ENCODE measurements at regions not wholly inside any gene's neighbourhood (a gene's known extent, or its start where the extent isn't known, plus 50 kb on each side); places are given as distances from the start of the nearest gene placed in this dataset.
"Not testable (repeated sequence)": the region's sequence is repeated elsewhere in the genome, so short reads cannot be mapped to it uniquely, and the experiment has no call there.

GRCh38 chr17:77631307-77631706, 327.2 kb upstream of the TNRC6C start:
- no peak overlapping the region for H3K4me3 ChIP-seq (ENCODE audit: low read depth, low read length)

DNA sequence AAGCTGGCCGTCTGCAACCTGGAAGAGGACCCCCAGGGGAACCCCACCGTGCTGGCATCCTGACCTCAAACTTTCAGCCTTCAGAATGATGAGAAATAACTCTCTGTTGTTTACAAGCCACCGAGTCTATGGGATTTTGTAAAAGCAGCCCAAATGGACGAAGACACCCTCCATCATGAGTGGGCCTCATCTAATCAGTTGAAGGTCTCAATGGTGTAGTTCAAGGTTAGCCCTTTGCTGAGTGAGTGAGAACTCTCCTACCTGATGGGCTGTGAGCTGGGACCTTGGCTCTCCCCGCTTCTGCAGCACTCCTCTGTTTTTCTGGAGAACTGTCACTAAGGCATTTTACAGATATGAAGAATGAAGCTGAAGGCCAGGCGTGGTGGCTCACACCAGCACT, 325.9 kb upstream of the TNRC6C start:
- H3K4me3 ChIP-seq (ENCODE audit: low read depth, low read length) = no peak overlapping the region

DNA sequence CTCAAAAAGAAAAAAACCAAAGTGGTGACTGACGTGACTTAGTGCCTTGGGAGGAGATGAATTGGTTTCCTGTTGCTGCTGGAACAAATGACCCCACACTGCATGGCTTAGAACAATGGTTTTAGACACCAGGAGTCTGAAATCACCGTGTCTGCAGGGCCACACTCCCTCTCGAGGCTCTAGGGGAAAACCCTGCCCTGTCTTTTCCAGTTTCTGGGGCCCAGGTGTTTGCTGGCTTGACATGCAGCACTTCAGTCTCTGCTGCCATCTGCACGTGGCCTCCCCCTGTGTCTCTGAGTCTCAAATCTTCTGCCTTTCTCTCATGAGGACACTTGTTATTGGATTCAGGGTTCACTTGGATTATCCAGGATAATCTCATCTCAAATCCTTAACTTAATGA, 323.8 kb upstream of the TNRC6C start:
- no peak overlapping the region for H3K4me3 ChIP-seq (ENCODE audit: low read depth, low read length)

DNA sequence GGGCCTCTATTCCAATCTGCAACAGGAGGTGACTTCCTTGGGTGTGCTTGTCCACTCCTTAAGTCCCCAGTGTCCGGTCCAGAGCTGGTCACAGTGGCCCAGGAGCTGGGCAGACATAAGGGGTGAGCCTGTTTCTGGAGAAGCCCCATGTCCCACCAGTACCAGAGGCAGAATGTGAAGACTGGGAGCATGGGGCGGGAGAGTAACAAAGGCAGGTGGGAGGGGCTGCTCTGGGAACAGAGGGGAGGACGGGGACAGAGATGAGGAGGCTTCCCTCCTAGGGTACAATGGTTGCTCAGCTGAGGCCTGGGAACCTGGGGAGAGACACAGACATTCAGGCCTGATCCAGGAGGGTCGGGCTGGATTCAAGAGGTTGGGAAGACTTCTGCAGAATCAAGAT, 323.3 kb upstream of the TNRC6C start:
- H3K4me3 ChIP-seq (ENCODE audit: low read depth, low read length) = no peak overlapping the region

DNA sequence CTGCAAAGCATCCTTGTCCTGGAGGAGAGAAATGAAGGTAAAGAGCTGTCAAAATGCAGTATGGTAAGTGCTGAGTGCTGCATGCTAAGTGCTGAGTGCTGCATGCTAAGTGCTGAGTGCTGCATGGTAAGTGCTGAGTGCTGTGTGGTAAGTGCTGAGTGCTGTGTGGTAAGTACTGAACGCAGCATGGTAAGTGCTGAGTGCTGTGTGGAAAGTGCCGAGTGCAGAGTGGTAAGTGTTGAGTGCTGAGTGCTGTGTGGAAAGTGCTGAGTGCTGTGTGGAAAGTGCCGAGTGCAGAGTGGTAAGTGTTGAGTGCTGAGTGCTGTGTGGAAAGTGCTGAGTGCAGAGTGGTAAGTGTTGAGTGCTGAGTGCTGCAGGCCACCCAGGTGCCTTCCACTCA, 322.7 kb upstream of the TNRC6C start:
- not testable (repeated sequence) for H3K4me3 ChIP-seq (ENCODE audit: low read depth, low read length)

- no peak overlapping the region for H3K4me3 ChIP-seq (ENCODE audit: low read depth, low read length)
Measured at GRCh38 chr17:77636835-77637817, 321.4 kb upstream of the TNRC6C start.

DNA sequence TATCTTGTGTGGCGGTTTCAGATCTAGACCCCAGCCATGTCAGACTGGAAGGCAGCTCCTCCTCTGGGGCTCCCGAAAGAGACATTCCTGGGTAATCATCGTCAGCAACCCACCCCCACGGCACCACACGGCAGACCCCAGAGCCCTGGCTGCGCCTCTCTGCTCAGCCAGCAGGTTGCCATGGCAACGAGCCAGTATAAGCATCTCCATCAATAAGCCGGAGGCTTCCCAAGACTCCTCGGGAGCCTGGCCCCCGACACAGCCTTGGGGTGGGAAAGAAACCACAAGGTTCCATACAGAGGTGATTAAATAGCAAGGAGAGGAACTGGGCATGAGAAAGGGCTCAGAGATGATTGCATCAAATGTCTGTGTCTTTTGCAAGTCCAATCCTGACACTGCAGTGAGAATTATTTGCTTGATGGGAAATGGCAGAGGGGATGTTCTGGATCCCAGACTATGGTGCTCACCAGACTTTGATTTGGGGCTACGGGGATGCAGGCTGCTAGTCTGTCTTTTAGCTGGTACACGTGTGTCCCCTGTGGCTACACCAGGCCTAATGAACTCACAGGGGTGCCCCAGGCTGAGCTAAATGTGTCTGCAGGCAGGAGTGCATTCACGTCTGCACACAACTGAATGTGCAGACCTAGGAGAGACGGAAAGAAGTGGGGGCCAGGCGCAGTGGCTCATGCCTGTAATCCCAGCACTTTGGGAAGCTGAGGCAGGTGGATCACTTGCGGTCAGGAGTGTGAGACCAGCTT, 320.5 kb upstream of the TNRC6C start:
- no peak overlapping the region for H3K4me3 ChIP-seq (ENCODE audit: low read depth, low read length)

GRCh38 chr17:77640252-77640651, 318.3 kb upstream of the TNRC6C start:
- no peak overlapping the region for H3K4me3 ChIP-seq (ENCODE audit: low read depth, low read length)

DNA sequence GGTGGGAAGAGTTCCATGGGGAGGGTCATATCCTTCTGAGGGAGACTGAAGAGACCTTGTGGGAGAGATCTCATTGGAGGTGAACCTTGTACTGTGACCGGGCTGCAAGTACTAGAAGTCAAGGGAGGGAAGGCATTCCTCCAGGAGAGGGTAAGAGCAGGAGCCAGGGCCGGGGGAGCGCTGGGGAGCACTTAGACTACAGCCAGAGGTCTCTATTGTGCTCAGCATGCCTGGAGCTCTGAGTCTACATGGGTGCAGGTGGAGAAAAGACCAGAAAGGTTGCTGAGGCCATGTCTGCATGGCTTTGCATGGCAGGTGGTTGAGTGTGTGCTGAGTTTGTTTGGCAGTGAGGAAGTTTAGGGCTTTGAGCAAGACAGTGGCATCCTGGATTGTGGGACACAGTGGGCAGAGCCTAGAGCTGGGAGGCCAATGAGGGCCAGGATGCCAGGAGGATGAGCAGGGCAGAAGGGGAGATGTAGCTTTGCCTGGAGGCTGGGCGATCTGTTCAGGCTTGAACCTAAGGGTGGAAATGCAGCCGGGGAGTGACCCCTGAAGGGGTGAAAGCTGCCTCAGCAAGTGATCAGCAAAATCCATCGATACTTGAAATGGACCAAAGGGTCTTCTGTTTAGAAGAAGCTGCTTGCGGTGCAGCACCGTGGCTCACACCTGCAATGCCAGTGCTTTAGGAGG, 317.4 kb upstream of the TNRC6C start:
- H3K4me3 ChIP-seq (ENCODE audit: low read depth, low read length) = no peak overlapping the region

GRCh38 chr17:77641718-77642117, 316.8 kb upstream of the TNRC6C start:
- no peak overlapping the region for H3K4me3 ChIP-seq (ENCODE audit: low read depth, low read length)

DNA sequence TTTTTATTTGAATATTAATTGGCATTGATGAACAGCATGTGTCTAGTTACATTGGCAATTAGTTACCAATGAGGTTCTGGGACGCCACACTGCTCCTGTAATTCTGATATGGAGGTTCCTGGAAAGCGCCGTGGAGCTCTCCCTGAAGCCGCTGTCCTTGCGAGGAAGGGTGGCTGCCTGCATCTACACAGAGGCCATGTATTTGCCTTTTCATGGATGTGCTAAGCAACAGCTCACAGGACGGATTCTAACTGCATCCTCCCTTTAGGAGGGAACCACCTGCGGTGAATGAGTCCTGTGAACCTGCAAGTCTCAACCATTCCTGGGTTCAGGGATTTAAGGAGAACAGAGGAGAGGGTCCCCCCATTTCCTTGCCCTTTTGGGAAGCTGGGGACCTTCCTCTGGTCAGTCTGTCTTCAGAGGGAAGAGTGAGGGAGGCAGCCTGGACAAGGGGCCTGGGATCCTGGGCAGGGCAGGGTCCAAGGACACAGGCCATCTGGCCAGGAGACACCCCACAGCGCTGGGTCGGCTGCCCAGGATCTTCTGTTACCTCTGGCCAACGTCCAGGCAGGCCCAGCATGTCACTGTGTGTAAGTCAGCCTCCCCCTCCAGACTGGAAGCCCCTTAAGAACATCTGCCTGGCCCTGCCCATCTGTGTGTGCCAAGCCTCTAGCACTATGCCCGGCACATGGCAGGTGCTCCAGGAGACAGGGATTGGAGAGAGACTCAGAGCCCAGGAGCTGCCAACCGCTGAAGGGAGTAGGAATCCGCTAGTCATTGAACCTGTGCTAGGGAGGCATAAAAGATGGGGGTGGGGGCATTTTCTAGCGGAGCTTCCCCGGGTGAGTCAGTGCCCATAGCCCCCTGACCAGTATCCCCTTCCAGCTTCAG, 314.1 kb upstream of the TNRC6C start:
- no peak overlapping the region for H3K4me3 ChIP-seq (ENCODE audit: low read depth, low read length)

GRCh38 chr17:77645072-77646045, 313.1 kb upstream of the TNRC6C start:
- H3K4me3 ChIP-seq (ENCODE audit: low read depth, low read length) = no peak overlapping the region

DNA sequence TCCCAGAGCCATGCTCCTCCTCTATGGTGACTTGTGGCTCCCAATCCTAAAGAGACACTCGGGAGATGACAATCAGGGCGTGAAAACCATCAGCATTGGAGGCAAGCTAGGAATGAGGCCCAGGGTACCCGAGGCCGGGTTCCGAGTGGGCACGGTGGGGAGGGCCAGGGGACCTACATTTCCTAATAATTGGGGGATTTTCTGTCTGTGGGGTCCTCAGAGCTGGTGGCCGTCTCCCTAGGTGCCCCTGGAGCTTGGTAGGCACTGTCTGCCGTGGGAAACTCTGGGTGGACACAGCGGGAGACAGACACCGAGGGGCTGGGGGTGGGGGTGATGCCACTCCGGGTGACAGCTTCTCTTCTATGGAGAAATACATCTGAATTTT, 312.5 kb upstream of the TNRC6C start:
- H3K4me3 ChIP-seq (ENCODE audit: low read depth, low read length) = no peak overlapping the region

DNA sequence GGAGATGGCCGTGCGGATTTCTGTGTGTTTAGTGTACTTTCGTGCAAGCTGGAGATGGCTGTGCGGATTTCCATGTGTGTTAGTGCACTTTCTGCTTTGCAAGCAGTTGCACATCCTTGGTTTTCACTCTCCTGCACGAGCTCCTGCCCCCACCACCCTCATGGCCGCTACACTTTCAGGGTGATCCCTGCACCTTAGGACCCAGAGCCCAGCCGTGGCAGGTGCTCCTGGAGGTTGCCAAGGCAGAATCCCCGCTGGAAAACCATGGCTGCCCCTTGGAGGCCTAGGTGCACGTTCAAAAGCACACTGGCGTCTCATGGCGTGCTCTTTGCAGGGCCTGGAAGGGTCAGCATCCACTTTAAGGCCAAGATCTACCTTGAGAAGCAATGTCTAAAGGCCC, 311.0 kb upstream of the TNRC6C start:
- no peak overlapping the region for H3K4me3 ChIP-seq (ENCODE audit: low read depth, low read length)

GRCh38 chr17:77649717-77650211, 308.7 kb upstream of the TNRC6C start:
- H3K4me3 ChIP-seq (ENCODE audit: low read depth, low read length) = no peak overlapping the region

GRCh38 chr17:77651988-77652387, 306.5 kb upstream of the TNRC6C start:
- no peak overlapping the region for H3K4me3 ChIP-seq (ENCODE audit: low read depth, low read length)

DNA sequence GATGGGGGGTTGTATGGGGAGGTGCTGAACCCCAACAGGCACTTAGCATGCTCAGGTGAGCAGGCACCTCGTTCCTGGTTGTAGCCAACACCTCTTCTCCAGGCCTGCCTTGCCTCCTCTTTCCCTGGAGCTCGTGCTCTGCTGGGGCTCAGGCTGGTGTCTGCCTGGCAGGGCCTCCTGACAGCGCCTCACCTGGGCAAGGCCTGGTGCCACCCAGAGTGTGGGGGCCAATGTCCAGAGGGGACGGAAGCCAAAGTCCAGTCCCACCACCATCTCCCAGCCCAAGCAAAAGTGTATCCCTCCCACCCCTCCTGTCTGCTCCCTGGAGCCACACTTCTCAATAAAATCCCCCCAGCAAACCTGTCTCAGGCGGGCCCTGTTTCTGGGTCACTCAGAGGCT, 304.2 kb upstream of the TNRC6C start:
- no peak overlapping the region for H3K4me3 ChIP-seq (ENCODE audit: low read depth, low read length)

- H3K4me3 ChIP-seq (ENCODE audit: low read depth, low read length) = no peak overlapping the region
Measured at GRCh38 chr17:77654850-77655249, 303.7 kb upstream of the TNRC6C start.

DNA sequence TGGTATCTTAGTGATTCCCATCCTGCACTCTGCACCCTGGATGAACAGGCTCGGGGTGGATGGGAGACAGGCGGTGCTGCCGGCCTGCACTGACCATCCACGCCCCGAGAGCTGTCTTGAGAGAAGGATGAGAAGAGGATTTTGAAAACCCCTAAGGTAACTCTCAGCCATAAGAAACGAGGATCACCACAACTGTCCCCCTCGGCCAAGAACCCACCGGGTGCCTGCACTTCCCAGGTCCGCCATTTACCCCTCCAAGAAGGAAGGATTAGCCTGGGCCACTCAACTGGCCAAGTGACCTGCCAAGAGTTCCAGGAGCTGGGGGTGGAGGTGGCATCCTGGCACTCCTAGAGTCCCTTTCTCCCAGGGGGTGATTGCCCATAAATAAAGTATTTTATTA, 302.4 kb upstream of the TNRC6C start:
- H3K4me3 ChIP-seq (ENCODE audit: low read depth, low read length) = no peak overlapping the region
